GM20000 (cell line): ENCODE measurements at regions not wholly inside any gene's neighbourhood (a gene's known extent, or its start where the extent isn't known, plus 50 kb on each side); places are given as distances from the start of the nearest gene placed in this dataset.

Source experiments
- DNase-seq: peaks from one replicate; pipeline ENCODE4 v3.0.0; 2012; ENCODE audit warnings: low spot score
- CTCF ChIP-seq: IDR thresholded peaks from 2 replicates; pipeline ENCODE4 v1.5.1; 2012; ENCODE audit warnings: mild to moderate bottlenecking, control low read depth; ENCODE audit errors: extremely low read depth, missing control alignments

GRCh38 chr11:112751329-112751728 is 209.9 kb upstream of the NCAM1 start:
- DNase-seq: no peak
- no peak for TF ChIP-seq CTCF

- no peak for DNase-seq
Measured at GRCh38 chr11:112751772-112752171, 209.4 kb upstream of the NCAM1 start.

GRCh38 chr11:112752563-112752962 is 208.7 kb upstream of the NCAM1 start:
- TF ChIP-seq CTCF: no peak
- DNase-seq: no peak

More at GRCh38 chr11:112751772-112752171, 209.4 kb upstream of the NCAM1 start:
- no peak for TF ChIP-seq CTCF

GRCh38 chr11:112753706-112754105 is 207.5 kb upstream of the NCAM1 start:
- no peak for DNase-seq
- no peak for TF ChIP-seq CTCF

GRCh38 chr11:112759418-112759817 is 201.8 kb upstream of the NCAM1 start:
- no peak for TF ChIP-seq CTCF
- no peak for DNase-seq

GRCh38 chr11:112760396-112761059 is 200.7 kb upstream of the NCAM1 start:
- no peak for TF ChIP-seq CTCF
- DNase-seq: no peak

- no peak for TF ChIP-seq CTCF
- DNase-seq: no peak
Measured at GRCh38 chr11:112761911-112762706, 199.1 kb upstream of the NCAM1 start.
